ENCODE measurements at regions not wholly inside any gene's neighbourhood (a gene's known extent, or its start where the extent isn't known, plus 50 kb on each side); places are given as distances from the start of the nearest gene placed in this dataset.

DNA sequence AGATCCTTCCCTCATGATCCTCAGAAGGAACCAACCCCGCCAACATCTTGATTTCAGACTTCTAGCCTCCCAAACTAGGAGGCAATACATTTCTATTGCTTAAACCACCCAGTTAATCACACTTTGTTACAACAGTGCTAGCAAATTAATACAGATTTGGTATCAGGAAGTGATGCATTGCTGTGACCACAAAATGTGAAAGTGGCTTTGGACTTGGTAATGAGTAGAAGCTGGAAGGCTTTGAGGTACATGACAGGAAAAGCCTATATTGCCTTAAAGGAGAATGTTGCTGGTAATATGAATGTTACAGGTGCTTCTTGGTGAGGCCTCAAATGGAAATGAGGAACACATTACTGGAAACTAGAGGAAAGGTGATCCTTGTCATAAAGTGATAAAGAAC is 260.3 kb downstream of the SATB2 start:
- TF ChIP-seq, protein P1, sequence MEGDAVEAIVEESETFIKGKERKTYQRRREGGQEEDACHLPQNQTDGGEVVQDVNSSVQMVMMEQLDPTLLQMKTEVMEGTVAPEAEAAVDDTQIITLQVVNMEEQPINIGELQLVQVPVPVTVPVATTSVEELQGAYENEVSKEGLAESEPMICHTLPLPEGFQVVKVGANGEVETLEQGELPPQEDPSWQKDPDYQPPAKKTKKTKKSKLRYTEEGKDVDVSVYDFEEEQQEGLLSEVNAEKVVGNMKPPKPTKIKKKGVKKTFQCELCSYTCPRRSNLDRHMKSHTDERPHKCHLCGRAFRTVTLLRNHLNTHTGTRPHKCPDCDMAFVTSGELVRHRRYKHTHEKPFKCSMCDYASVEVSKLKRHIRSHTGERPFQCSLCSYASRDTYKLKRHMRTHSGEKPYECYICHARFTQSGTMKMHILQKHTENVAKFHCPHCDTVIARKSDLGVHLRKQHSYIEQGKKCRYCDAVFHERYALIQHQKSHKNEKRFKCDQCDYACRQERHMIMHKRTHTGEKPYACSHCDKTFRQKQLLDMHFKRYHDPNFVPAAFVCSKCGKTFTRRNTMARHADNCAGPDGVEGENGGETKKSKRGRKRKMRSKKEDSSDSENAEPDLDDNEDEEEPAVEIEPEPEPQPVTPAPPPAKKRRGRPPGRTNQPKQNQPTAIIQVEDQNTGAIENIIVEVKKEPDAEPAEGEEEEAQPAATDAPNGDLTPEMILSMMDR (IDR thresholded peaks at IDR 0.05): no peak
- TF ChIP-seq EP300 (IDR thresholded peaks at IDR 0.05) (no peak), POLR2AphosphoS5 (IDR thresholded peaks at IDR 0.05) (no peak)

Measured in esophagus muscularis mucosa (tissue), 4 donors.